Thyroid gland (tissue), 4 donors: ENCODE measurements at regions not wholly inside any gene's neighbourhood (a gene's known extent, or its start where the extent isn't known, plus 50 kb on each side); places are given as distances from the start of the nearest gene placed in this dataset.

Source experiments
- POLR2A ChIP-seq, 2 donors: fragments of 450-650 bp; IDR thresholded peaks; one replicate each; pipeline ENCODE4 v1.6.1; 2017; ENCODE audit warnings: antibody characterized with exemption in 2 of 2, mild to moderate bottlenecking in 2 of 2, moderate library complexity in 1 of 2
- TF ChIP-seq, protein P1 (sequence below), 6 experiments: fragments of 200-600 bp in 3 of 6; fragments of 450-650 bp in 3 of 6; sonication (generic) in 3 of 6; IDR thresholded peaks; one replicate each; pipeline ENCODE4 v1.5.1; 2016 to 2019; ENCODE audit warnings: antibody characterized with exemption in 6 of 6, mild to moderate bottlenecking in 2 of 6, inconsistent platforms in 1 of 6, moderate library complexity in 1 of 6

DNA sequence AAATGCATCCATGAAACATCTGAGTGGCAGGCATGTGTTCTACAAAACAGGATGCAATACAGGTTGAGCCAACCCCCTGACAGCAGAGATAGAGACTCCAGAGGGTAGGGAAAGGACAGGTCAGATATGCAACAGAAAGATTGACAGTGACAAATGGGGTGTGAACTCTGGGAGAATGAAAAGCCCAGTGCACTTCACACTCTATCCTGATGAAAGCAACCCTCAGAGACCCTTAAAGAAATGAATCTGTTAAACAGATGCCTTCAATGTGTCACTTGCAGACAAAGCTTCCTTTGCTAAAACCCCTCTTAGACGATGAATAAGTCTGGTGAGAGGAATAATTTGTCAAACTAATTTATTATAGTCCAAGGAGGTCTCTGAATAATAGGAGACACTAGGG is 89.9 kb downstream of the RFPL4B start:
- TF ChIP-seq, protein P1, sequence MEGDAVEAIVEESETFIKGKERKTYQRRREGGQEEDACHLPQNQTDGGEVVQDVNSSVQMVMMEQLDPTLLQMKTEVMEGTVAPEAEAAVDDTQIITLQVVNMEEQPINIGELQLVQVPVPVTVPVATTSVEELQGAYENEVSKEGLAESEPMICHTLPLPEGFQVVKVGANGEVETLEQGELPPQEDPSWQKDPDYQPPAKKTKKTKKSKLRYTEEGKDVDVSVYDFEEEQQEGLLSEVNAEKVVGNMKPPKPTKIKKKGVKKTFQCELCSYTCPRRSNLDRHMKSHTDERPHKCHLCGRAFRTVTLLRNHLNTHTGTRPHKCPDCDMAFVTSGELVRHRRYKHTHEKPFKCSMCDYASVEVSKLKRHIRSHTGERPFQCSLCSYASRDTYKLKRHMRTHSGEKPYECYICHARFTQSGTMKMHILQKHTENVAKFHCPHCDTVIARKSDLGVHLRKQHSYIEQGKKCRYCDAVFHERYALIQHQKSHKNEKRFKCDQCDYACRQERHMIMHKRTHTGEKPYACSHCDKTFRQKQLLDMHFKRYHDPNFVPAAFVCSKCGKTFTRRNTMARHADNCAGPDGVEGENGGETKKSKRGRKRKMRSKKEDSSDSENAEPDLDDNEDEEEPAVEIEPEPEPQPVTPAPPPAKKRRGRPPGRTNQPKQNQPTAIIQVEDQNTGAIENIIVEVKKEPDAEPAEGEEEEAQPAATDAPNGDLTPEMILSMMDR (IDR thresholded peaks at IDR 0.05), result no peak
- no peak for TF ChIP-seq POLR2A (IDR thresholded peaks at IDR 0.05)
